ENCODE measurements at regions not wholly inside any gene's neighbourhood (a gene's known extent, or its start where the extent isn't known, plus 50 kb on each side); places are given as distances from the start of the nearest gene placed in this dataset.

GRCh38 chr10:62453274-62453673 lies 79.1 kb downstream of the ZNF365 start:
- Histone ChIP-seq H3K4me2 (no peak overlapping the region), H3K4me3 (no peak overlapping the region), H3K79me2 (ENCODE audit: low read depth) (no peaks in the 10 kb centered on the region), H3K9ac (no peak overlapping the region), H3K27ac (no peak overlapping the region), H3K4me1 (no peaks in the 10 kb centered on the region), H3F3A (ENCODE audit: low read depth) (no peaks in the 10 kb centered on the region), H3K27me3 (no peaks in the 10 kb centered on the region), H3K9me3 (ENCODE audit: low read depth) (no peaks in the 10 kb centered on the region), H2AFZ (replicated peaks) (no peak overlapping the region), H3K36me3 (no peaks in the 10 kb centered on the region), H4K20me1 (ENCODE audit: low read depth) (no peaks in the 10 kb centered on the region)
- Mint-ChIP-seq H3K36me3 (no peaks in the 10 kb centered on the region), H3K27ac (no peak overlapping the region), H3K27me3 (ENCODE audit: insufficient read depth, low read depth) (no peaks in the 10 kb centered on the region), H3K9me3 (no peaks in the 10 kb centered on the region), H3K4me1 (no peaks in the 10 kb centered on the region), H3K4me3 (no peak overlapping the region)
- TF ChIP-seq EZH2phosphoT487 (IDR thresholded peaks at IDR 0.05) (no peak), EZH2 (IDR thresholded peaks at IDR 0.05) (no peak), CTCF (IDR thresholded peaks at IDR 0.05) (no peak)
- no peak for DNase-seq (ENCODE audit: low spot score)

- Mint-ChIP-seq H3K36me3 (no peaks in the 10 kb centered on the region), H3K27me3 (ENCODE audit: insufficient read depth, low read depth) (no peaks in the 10 kb centered on the region), H3K4me3 (no peak overlapping the region), H3K4me1 (no peaks in the 10 kb centered on the region), H3K27ac (no peak overlapping the region), H3K9me3 (no peaks in the 10 kb centered on the region)
- no peak overlapping the region for H3K4me3 ChIP-seq
- H3F3A ChIP-seq (ENCODE audit: low read depth), result no peaks in the 10 kb centered on the region
- H3K27me3 ChIP-seq, result no peaks in the 10 kb centered on the region
- H3K4me2 ChIP-seq, result no peak overlapping the region
- no peak for TF ChIP-seq EZH2phosphoT487 (IDR thresholded peaks at IDR 0.05)
- no peak for DNase-seq (ENCODE audit: low spot score)
- H3K79me2 ChIP-seq (ENCODE audit: low read depth), result no peaks in the 10 kb centered on the region
- H3K9ac ChIP-seq, result no peak overlapping the region
- H3K36me3 ChIP-seq, result no peaks in the 10 kb centered on the region
- no peaks in the 10 kb centered on the region for H4K20me1 ChIP-seq (ENCODE audit: low read depth)
- H3K27ac ChIP-seq, result no peak overlapping the region
- H3K4me1 ChIP-seq, result no peaks in the 10 kb centered on the region
- no peak overlapping the region for H2AFZ ChIP-seq (replicated peaks)
- H3K9me3 ChIP-seq (ENCODE audit: low read depth), result no peaks in the 10 kb centered on the region
Measured at GRCh38 chr10:62454687-62455397, 80.7 kb downstream of the ZNF365 start.

- H3K36me3 ChIP-seq, result no peaks in the 10 kb centered on the region
- H3K27me3 Mint-ChIP-seq (ENCODE audit: insufficient read depth, low read depth), result no peaks in the 10 kb centered on the region
- no peaks in the 10 kb centered on the region for H3K9me3 Mint-ChIP-seq
- no peak for DNase-seq (ENCODE audit: low spot score)
- no peak overlapping the region for H3K4me2 ChIP-seq
- H3K9me3 ChIP-seq (ENCODE audit: low read depth), result no peaks in the 10 kb centered on the region
- no peak overlapping the region for H3K27ac Mint-ChIP-seq
- no peaks in the 10 kb centered on the region for H4K20me1 ChIP-seq (ENCODE audit: low read depth)
- no peaks in the 10 kb centered on the region for H3K27me3 ChIP-seq
- H3K4me1 Mint-ChIP-seq, result no peaks in the 10 kb centered on the region
- TF ChIP-seq EZH2phosphoT487 (IDR thresholded peaks at IDR 0.05), result no peak
- no peak for TF ChIP-seq CTCF (IDR thresholded peaks at IDR 0.05)
- no peak for TF ChIP-seq EZH2 (IDR thresholded peaks at IDR 0.05)
- no peak overlapping the region for H2AFZ ChIP-seq (replicated peaks)
- H3F3A ChIP-seq (ENCODE audit: low read depth), result no peaks in the 10 kb centered on the region
- H3K4me3 ChIP-seq, result no peak overlapping the region
- no peaks in the 10 kb centered on the region for H3K79me2 ChIP-seq (ENCODE audit: low read depth)
- H3K9ac ChIP-seq, result no peak overlapping the region
- H3K4me3 Mint-ChIP-seq, result no peak overlapping the region
- H3K36me3 Mint-ChIP-seq, result no peaks in the 10 kb centered on the region
- no peaks in the 10 kb centered on the region for H3K4me1 ChIP-seq
- no peak overlapping the region for H3K27ac ChIP-seq
Measured at GRCh38 chr10:62456611-62457101, 82.5 kb downstream of the ZNF365 start.

GRCh38 chr10:62457196-62457595 lies 83.0 kb downstream of the ZNF365 start:
- Histone ChIP-seq H3F3A (ENCODE audit: low read depth) (no peaks in the 10 kb centered on the region), H4K20me1 (ENCODE audit: low read depth) (no peaks in the 10 kb centered on the region), H3K27ac (no peak overlapping the region), H3K9ac (no peak overlapping the region), H3K9me3 (ENCODE audit: low read depth) (no peaks in the 10 kb centered on the region), H3K36me3 (no peaks in the 10 kb centered on the region), H3K27me3 (no peaks in the 10 kb centered on the region), H2AFZ (replicated peaks) (no peak overlapping the region), H3K4me2 (no peak overlapping the region), H3K4me1 (no peaks in the 10 kb centered on the region), H3K4me3 (no peak overlapping the region), H3K79me2 (ENCODE audit: low read depth) (no peaks in the 10 kb centered on the region)
- Mint-ChIP-seq H3K36me3 (no peaks in the 10 kb centered on the region), H3K4me1 (no peaks in the 10 kb centered on the region), H3K27me3 (ENCODE audit: insufficient read depth, low read depth) (no peaks in the 10 kb centered on the region), H3K9me3 (no peaks in the 10 kb centered on the region), H3K4me3 (no peak overlapping the region), H3K27ac (no peak overlapping the region)
- no peak for DNase-seq (ENCODE audit: low spot score)
- no peak for TF ChIP-seq EZH2phosphoT487 (IDR thresholded peaks at IDR 0.05)

Measured in neural progenitor cell (in vitro differentiated cells).